Eye (tissue), 1 donor: ENCODE measurements at regions not wholly inside any gene's neighbourhood (a gene's known extent, or its start where the extent isn't known, plus 50 kb on each side); places are given as distances from the start of the nearest gene placed in this dataset.

Experiments used
- DNase-seq: peaks from one replicate; pipeline ENCODE4 v3.0.0-alpha.2; 2015

DNA sequence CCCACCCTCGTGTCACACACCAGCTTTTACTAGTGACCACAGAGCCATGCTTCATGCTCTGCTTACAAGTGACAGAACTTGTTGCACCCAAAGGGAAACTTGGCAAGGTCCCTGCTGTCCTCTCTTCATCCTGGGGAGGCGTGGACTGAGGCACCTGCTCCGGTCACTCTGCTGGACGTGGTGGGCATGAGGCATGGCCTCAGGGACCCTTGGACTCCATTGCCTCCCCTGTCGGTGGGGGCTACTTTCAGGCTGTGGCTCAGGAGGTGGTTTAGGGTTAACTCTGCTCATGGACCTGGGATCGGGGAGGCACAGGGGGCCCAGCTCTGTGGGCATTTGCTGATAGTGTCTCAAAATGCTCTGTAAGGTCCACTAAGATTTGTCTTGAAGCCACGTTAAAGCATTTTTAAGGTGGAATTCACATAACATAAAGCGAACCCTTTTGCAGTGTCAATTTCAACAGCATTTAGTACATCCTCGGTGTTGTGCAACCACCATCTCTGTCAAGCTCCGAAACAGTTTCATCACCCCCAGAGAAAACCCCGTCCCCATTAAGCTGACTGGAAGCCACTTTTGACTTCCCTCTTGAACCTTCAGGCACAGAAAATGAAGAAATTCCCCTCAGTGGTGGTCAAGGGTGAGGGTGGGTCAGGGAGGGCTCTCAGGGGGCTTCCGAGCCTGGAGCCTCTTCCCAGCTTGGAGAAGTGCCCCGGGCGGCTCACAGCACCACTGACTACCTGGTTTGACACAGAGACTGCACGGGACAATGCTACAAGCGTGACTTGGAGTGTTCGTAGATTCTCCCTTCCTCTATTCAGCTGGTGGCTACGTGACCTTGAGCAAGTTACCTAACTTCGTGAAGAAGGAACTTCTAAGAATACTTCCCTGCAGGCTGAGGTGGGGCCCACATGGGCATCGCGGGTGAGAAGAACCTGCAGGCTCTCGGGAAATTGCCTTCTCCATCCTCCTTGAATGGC is 100.0 kb upstream of the HDAC4 start:
- DNase-seq: no peak

DNA sequence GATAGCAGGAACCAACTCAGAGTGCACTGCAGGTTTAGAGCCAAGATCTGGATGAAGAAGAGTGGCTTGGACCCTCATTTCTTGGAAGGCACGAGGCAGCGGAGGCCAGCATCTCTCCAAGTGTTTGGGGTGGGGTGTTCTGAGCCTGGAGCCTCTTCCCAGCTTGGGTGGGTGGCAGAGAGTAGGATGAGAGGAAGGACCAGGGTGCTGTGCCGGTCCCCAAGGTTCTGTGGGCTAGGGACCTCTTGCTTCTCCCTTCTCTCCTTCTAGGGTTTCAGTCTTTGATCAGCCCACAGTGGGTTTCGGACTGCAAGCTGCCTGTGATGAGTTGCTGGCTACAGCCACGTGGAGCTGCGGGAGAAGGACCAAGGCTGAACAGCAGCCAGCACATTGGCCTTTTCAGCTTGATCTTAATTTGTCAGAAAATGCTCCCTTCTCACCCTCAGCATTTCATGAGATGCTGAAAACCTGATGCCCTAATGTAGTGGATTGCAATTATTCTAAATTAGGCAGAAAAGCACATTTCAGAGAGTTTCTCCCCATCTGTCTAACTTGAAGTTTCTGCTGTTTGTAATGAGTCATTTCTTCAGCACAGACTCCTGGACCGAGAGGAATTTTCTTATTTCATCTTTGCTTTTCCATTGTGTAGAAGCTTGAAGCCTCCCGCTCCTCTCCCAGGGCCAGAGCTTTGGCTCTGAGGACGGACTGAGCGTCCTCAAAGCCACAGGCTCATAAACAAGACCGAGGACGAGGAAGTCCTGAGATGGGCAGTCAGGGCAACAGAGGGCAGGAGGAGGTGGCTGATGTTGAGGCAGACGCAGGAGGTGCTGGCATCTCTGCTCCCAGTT is 99.1 kb upstream of the HDAC4 start:
- DNase-seq: no peak

DNA sequence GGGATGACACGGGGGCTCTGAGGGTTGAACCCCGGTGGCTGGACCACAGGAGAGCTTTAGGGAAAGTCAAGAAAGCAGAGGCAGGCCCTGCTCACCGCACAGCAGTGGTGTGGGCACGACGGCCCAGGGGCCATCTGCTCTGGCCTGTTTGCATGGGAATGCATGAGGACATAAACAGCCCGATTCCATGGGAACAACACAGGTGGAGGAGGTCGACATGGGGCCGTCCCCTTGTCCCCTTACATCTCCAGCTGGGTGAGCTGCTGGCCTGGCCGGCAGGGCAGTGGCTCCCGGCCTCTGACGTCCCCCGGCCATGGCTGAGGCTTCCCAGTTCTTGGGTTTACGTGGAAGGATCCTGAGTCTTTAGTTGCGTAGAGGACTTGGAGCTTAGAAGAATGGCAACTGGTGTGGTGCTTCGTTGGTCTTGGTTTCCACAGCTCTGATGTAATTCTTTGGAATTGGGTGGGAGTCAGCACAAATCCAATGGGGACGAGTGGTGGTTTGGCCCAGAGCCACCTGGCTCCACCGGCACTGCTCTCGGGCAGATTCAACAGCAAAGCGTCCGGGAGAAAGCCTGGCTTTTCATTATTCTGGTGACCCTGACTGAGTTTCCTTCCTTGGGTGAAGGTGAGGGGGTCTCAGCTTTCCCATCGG is 98.3 kb upstream of the HDAC4 start:
- DNase-seq: no peak

DNA sequence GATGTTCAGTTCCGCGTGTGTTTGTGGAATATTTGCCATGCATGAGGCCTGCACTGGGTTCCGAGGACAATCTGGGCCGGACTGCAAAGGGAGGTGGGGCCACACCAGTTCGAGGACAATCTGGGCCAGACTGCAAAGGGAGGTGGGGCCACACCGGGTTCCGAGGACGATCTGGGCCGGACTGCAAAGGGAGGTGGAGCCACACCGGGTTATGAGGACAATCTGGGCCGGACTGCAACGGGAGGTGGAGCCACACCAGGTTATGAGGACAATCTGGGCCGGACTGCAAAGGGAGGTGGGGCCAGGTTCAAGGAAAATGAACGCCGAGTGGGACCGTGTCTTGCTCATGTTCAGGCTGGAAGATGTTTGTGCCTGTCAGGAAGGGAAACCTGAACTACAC is 97.8 kb upstream of the HDAC4 start:
- no peak for DNase-seq

DNA sequence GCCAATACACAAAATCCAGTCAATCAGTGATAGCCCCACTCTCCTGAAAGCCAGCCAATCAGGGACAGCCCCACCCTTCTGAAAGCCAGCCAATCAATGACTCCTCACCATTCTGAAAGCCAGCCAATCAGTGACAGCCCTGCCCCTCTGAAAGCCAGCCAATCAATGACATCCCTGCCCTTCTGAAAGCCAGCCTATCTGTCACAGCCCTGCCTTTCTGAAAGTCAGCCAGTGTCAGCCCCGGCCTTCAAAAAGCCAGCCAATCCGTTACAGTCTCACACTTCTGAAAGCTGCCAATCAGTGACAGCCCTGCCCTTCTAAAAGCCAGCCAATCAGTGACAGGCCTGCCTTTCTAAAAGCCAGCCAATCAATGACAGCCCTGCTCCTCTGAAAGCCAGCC is 95.9 kb upstream of the HDAC4 start:
- peak; percentile 28 for DNase-seq

DNA sequence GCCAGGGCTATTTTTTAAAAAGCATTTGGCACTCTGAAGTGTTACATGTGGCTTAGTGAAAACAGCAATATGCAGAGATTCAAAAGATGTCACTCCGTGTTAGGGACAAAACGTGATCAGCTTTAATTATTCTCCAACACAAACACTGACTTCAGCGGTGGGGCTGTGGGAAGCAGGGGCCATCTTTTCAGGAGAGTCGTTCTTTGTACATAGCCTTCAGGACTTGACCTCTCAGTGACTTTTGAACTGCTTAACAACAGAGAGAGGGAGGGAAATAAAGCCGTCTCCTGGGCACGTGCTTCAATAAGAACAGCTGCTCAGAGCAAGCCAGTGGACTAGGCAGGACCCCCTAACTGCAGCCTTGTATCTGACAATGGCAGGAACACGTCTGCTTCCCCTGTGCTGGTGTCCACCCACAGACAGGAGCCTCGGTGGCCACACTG is 95.0 kb upstream of the HDAC4 start:
- DNase-seq: peak; percentile 80

DNA sequence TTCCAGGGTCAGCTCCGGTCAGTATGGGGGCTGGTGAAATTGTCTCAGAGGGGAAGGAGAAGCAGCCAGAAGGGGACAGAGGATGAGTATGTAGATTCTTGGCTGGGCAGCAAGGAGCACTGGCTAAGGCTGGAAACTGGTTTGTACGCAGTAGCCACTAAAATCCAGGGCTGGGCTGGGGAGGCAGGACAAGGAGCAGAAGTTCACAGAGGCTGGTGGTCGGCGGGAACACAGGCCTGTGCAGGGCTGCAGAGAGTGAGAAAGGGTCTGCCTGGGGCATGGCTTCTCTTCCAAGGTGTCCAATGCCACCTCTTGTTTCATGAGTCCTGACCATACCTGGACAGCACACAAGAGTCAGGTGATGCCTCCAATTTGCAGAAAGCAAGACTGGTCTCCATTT is 94.4 kb upstream of the HDAC4 start:
- DNase-seq: no peak

DNA sequence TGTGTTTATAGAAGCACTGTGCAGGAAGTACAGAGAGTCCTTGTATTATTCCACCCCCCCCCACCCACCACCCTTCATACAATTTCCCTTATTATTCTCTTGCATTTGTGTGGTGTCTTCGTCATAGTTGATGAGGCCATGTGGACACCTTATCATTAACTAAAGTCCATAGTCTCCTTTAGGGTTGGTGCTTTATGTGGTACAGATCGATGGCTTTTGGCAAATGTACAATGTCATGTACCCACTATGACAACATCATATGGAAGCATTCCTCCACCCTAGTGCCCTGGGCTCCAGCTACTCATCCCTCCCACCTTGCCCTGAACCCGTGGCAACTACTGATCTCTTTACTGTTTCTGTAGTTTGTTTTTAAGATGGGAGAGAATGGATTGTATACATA is 93.8 kb upstream of the HDAC4 start:
- no peak for DNase-seq

DNA sequence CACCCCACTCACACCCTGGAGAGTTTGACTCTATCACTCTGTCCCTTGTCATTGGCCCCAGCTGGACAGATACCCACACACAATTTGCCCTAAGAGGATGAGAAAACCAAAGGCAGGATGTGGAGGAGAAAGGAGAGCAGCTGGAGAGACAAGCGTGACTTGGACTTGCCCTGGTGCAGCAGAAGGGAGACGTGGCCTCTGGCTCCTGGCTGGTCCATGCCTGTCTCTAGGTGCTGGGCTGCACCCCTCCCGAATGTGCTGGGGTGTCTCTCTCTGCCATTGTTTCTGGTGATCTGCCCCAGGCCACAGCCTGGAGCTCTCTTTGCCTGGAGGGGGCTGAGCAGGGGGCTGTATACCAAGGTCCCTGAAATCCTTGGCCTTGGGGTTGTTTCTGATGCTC is 88.7 kb upstream of the HDAC4 start:
- no peak for DNase-seq

DNA sequence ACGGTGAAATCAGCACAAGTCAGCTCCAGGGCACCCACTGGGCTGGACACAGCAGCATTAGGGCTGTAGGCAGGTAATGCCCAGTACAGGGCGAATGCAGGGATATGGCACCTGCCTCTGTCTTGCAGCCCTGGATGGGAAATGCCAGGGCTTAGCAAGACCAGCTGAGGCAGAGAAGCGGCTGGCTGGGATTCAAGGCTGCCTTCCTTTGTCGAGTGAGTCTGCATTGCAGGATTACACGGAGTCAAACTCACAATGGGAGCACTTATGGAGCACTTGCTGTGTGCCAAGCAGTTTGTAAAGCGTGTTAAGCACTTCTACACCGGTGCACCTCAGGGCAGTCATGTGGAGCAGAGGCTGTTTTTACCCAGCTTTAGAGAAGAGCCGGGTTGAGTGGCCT is 87.3 kb upstream of the HDAC4 start:
- no peak for DNase-seq

DNA sequence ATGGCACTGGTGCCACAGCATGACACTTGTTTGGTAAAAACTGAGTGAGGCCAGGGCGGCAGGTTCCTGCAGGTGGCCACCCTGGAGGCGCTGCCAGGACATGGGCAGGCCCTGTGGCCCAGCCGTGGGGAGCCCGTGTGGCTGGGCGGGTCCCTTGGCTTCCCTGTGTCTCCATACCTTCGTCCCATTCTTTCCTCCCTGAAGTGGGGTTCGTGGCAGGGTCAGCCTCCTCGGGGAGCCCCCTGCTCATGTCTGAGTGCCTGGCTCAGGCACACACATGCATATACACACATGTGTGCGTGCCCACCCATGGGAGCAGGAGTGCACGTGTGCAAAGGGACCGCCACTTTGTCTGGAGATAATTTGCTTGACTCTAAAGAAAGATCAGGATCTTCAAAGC is 86.5 kb upstream of the HDAC4 start:
- DNase-seq: no peak

DNA sequence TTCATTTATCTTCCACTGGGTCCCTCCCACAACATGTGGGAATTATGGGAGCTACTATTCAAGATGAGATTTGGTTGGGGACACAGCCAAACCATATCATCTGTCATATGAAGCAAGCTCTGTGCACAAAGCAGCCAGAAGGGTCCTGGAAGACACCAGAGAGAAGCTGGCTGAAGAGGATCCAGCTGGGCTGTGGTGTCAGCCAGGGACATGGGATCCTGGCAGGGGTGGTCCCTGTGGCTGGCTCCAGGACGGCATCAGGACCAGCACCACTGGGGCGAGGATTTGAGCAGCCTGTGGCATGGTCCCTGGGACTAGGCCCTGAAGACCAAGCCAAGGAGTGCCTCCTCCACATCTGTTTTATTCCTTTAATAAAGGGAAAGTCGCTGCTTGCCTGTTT is 84.8 kb upstream of the HDAC4 start:
- DNase-seq: no peak

DNA sequence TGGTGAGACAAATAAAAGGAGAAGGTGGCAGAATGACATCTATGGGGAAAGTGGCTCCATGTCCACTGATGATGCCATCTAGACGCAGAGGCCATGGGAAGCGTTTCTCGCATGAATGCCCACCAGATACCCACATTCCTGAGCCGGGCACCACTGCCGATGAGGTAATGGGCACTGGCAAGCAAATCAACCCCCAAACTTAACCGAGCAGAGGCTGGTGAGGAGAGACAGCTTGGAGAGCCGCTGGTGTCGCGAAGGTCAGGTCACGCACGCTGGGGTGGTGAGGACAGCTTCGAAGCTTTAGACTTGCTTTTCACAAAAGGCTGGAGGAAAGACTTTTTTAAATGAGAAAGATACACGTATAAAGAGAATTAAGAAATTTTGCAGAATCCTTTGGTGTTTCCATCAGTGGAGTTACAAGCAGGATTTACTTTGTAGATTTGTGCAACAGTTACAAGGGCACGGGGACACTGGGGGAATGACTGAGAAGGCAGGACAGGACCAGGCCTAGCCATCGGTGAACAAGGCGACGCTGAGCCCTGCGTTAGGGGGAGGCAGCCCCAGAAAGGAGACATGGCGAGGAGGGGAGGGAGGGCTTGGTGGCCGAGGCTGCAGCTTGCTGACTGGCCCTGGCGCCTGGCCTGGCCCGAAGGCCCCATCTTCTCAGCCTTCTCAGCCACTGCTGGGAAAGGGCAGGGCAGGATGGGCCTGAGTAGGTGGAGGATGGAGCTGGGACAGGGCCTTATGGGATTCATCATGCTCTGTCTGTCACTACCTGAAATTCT is 83.9 kb upstream of the HDAC4 start:
- no peak for DNase-seq

DNA sequence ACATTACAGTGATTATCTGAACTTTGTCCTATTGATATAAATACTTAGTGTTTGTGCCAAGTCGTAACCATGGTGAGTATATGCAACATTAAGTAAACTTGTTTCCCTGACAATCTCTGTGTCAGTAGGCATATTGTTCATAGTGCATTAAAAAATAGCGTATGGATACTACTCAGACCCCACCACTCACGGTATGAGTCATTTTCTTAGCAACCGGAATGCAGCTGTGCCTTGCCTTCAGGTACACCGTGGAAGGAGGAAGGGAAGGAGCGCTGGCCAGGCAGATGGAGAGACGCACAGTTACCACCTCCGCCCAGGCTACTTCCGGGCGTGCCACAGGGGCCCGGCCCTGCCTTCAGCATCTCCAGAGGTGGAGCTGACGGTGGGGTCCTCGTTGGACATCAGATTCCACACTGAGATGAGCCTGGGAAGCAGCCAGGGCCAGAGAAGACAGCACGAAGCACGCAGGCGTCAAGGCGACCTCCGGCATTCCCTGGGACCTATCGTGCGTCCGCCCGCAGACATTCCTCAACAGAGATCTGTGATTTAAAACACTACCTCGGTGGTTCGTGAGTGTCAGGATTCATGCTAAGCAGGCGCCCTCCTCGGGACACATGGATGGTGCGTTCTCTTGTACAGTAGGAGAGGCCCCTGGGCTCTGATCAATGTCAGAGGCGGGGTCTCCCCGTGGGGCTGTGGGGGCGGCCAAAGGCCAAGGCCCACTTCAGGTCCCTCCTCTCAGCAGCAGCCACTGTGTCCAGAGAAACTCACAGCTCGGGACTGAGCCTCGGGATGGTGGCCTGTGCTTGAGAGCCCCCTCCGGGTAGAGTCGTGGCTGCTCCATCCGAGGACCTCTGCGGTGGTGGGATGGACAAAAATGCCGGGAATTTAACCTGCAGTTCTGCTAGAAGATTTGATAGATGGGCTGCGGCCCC is 82.2 kb upstream of the HDAC4 start:
- no peak for DNase-seq

DNA sequence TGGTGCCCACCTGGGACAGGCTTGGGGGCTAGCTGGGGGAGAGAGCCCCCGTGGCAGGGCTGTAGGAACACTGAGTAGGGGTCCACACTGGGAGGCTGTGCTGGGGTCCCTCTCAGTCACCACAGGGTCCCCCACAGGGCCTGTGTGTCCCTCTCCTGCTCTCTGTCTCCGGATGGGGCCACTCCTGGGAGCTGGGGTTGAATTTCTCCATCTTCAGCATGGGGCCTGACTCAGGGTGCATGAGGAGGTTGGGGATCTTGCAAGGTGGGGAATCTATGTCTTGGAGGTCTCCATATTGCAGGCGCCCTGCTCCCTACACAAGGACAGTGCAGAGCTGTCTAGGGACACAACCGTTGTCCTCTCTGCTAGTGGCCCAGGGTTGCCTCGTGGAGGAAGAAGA is 78.7 kb upstream of the HDAC4 start:
- no peak for DNase-seq

DNA sequence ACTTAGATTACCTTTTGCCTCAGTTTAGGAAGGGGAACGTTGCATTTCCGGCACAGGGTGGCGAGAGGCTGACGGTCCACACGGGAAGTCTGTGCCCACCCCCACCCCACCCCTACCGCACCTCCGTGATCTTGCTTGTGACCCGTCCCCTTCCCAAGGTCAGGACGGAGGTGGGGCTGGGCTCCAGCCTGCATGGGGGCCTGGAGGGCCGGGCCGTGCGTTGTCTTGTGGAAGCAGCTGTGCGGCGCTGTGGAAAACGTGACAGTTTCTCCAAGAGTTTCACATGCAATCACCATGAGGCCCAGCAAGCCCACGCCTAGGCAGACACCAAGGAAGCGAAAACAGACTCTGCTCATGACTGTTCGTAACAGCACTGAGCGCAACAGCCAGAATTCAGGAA is 76.8 kb upstream of the HDAC4 start:
- no peak for DNase-seq

DNA sequence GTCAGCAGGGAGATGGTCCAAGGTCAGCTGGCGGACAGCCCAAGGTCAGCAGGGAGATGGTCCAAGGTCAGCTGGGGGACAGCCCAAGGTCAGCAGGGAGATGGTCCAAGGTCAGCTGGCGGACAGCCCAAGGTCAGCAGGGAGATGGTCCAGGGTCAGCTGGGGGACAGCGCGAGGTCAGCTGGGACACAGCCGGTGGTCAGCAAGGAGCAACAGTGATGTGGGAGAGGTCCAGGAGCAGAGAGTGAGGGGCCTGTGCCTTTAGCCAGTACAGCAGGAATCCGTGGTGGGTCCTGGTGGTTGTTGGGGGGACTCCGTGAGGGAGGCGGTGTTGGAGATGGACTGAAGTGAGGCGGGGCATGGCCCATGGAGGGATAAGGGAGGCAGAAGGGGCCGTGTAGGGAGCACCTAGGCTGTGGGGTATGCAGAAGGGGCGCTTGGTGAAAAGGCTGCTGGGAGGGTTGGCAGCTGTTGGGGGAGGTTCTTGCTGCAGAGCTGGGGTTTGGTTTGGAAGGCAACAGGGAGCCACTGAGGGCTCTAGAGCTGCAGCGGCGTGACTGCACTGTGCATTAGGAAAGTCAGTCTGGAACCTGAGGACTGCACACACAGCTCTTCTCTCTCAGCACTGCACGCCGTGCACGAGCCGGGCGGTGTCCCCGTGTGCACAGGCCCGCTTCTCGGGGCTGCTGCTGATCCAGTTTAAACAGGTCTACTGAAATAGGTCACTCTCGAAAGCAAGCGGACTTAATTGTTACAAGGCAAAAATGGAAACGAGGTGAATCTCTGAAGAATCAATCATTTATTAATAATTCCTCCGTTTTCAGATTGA is 76.2 kb upstream of the HDAC4 start:
- peak; percentile 11 for DNase-seq

DNA sequence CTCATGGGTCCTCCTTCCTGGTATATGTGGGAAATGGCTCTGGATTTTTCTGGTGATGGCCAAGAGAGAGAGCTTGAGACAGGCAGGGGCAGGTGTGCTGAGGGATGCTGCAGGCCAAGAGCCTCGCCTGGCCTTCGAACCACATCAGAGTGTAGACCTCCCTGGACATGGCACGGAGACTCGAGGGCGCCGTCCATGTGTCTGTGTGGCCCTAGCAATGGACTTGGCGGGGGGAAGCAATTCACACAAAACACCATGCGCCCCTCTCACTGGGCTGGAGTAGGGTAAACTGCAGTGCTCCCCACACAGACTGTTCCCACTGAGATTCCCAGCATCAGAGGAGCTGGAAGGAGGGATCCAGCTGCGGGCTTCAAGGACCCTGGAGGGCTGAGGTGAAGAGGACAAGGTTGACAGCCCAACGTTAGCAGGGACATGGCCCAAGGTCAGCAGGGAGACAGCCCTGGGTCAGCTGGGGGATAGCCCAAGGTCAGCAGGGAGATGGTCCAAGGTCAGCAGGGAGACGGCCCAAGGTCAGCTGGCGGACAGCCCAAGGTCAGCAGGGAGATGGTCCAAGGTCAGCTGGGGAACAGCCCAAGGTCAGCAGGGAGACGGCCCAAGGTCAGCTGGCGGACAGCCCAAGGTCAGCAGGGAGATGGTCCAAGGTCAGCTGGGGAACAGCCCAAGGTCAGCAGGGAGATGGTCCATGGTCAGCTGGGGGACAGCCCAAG is 75.4 kb upstream of the HDAC4 start:
- DNase-seq: no peak

DNA sequence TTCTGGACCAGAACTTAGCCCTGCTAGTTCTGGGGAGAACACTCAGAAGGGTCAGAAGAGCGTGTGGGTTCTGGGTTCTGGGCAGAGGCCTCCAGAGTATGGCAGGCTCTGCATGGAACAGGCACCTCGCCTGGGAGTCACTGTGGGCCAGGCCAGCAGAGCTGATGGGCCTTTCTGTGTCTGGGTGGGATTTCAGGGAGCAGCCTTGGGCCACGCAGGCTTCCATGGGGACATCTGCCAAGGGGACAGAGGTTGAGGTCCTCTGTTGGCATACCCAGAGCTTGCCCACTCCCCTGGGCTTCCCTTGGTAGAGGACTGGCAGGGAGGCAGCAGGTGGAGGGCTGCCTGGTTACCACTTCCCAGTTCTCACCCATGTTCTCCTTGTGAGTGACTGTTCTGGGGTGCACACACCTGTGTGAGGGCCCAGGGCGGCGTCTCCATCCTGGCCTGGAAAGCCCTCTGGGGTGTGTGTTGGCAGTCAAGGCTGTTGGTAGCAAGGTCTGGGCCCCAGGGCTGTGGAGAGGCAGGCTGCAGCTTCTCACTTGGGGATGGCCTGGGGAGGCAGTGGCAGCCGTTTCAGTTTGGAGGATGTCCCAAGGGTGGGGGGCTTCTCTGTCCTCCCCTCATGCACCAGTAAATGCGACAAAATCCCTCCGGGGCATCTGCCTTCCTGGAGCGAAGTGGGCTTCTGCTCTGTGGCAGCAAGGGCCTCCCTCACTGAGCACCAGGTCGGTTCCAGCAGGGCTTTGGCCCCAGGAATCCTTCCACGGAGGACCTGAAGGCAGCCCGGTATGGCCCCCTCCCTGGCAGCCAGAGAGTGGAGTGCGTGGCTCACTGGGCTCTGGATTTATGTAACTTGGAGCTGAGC is 74.6 kb upstream of the HDAC4 start:
- DNase-seq: no peak
